AG10803 (cell line): ENCODE measurements at regions not wholly inside any gene's neighbourhood (a gene's known extent, or its start where the extent isn't known, plus 50 kb on each side); places are given as distances from the start of the nearest gene placed in this dataset.
"Not testable (repeated sequence)": the region's sequence is repeated elsewhere in the genome, so short reads cannot be mapped to it uniquely, and the experiment has no call there.

Source experiments
- DNase-seq: peaks from one replicate; pipeline ENCODE4 v3.0.0; 2010; ENCODE audit warnings: low read depth
- H3K4me3 ChIP-seq: 2 replicates; pipeline ENCODE4 v1.5.1; 2011; ENCODE audit warnings: mild to moderate bottlenecking, low read length, control low read depth
- CTCF ChIP-seq: conservative IDR thresholded peaks from 2 replicates; pipeline ENCODE4 v1.5.1; 2011; ENCODE audit warnings: mild to moderate bottlenecking, low read length, control low read depth, inconsistent platforms

GRCh38 chr7:109545686-109546085, 976.0 kb downstream of the DNAJB9 start:
- DNase-seq: no peak
- TF ChIP-seq CTCF: no peak
- no peak overlapping the region for H3K4me3 ChIP-seq

- no peak for TF ChIP-seq CTCF
- H3K4me3 ChIP-seq: no peak overlapping the region
- DNase-seq: no peak
These were observed 980.0 kb downstream of the DNAJB9 start for GRCh38 chr7:109549471-109550193.

- no peak for DNase-seq
- H3K4me3 ChIP-seq: no peak overlapping the region
- no peak for TF ChIP-seq CTCF
These were observed 982.3 kb downstream of the DNAJB9 start for GRCh38 chr7:109552017-109552416.

- DNase-seq: no peak
- TF ChIP-seq CTCF: no peak
- no peak overlapping the region for H3K4me3 ChIP-seq
These were observed 1007.6 kb downstream of the DNAJB9 start for GRCh38 chr7:109577265-109577664.

- H3K4me3 ChIP-seq: no peak overlapping the region
- TF ChIP-seq CTCF: no peak
- DNase-seq: no peak
These were observed 1010.2 kb downstream of the DNAJB9 start for GRCh38 chr7:109579901-109580300.

GRCh38 chr7:109582211-109582610, 1012.5 kb downstream of the DNAJB9 start:
- no peak for DNase-seq
- TF ChIP-seq CTCF: no peak
- no peak overlapping the region for H3K4me3 ChIP-seq

- not testable (repeated sequence) for DNase-seq, H3K4me3 ChIP-seq
These were observed 1027.3 kb downstream of the DNAJB9 start for GRCh38 chr7:109596948-109597347.

- TF ChIP-seq CTCF: no peak
- DNase-seq: no peak
These were observed 1042.0 kb downstream of the DNAJB9 start for GRCh38 chr7:109611656-109612055.

More at GRCh38 chr7:109611656-109612055, 1042.0 kb downstream of the DNAJB9 start:
- no peak overlapping the region for H3K4me3 ChIP-seq
